HG03095 (cell line): ENCODE measurements at regions not wholly inside any gene's neighbourhood (a gene's known extent, or its start where the extent isn't known, plus 50 kb on each side); places are given as distances from the start of the nearest gene placed in this dataset.
"Not testable (repeated sequence)": the region's sequence is repeated elsewhere in the genome, so short reads cannot be mapped to it uniquely, and the experiment has no call there.

Experiments
- ATAC-seq: cut with Tn5 transposase; IDR thresholded peaks from one replicate; pipeline ENCODE4 v1.9.1; 2021; ENCODE audit warnings: moderate library complexity; ENCODE audit not compliant: unreplicated experiment

DNA sequence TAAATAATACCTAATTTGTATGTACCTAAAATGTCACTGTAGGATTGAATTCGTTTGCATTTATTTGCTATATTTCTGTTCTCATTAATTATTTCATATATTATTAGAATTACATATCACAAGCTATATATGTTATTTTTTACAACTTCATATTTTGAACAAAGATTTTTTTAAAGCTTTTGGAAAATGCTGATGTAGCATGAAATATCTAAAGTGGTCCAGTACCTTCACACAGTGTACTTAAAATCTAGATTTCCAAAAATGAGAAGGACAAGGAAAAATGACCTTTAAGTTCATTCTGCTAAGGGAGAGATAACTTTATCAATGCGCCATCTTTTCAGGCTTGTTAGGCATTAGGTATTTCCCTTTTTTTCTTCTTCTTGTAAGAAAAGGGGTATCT, 71.8 kb downstream of the LARP7 start:
- ATAC-seq = no peak

DNA sequence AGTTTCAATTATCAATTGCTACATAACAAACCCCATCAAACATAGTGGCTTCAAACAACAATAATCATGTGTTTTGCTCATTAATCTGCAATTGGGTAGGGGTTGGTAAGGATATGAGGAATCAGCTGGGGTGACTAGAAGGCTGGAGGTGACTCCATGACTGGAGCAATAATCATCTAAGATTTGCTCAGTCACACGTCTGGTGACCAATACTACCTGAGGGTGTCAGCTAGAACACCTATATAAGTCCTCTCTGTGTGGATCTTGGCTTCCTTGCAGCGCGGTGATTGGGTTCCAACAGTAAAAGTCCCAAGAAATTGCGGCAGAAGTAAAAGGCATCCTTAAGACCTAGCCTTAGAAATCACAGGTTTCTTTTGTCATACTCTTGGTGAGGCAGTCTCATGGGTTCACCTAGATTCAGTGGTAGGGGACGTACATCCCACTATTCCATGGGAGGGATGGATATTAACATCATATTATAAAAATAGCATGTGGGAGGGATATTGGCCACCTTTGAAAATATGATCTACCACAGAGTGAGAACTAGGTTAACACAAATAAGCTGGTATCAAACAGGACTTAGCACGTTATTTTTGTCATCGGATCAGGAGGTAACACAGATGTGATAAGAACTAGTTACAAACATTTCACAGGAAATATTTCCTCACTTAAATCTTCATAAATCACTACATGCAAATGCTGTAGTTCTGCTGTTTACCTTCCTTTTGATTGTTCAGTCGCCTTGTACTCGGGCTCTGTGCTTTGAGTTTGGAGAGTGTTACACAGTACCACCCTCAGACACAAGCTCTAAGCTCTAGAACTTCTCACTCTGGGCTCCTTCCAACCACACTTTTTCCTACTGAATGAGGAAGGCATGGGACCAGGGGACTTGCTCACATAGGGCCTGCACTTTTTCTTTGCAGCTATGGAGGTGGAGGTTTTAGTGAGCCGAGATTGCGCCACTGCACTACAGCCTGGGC, 78.3 kb downstream of the LARP7 start:
- no peak for ATAC-seq

DNA sequence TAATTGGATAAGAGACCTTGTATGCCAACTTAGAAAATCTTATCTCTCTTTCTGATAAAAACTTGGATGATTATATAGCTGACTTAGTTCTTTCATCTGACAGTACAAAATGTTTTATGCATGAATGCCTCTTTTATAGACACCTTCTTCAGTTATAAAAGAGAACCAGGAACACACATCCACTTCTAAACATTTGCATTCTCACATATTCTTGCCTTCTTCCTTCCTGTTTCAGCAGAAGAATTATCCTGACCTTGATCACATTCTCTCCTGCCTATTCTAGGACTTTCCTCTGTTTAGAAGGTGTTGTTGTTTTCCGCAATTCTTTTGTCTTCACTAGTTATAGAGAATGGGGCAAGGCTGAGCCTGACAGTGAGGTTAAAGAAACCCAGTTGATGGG, 80.9 kb downstream of the LARP7 start:
- no peak for ATAC-seq

DNA sequence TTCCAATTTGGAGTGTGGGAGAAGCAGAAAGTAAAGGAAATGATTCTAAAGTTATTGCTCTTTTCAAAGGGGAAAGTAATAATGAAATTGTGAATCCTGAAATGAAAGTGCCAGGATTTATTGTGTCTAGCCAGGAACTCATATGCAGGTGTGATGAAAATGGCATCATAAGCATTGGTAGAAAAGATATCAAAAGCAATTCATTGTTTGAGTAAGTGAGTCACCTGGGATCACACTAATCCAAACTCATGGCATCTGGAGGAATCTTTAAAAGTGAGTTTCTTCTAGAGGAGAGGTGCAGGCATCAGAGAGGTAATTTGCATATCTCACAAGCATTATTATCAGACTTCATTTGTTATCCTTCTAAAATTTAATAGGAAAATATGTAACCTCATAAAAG, 84.7 kb downstream of the LARP7 start:
- ATAC-seq = no peak

DNA sequence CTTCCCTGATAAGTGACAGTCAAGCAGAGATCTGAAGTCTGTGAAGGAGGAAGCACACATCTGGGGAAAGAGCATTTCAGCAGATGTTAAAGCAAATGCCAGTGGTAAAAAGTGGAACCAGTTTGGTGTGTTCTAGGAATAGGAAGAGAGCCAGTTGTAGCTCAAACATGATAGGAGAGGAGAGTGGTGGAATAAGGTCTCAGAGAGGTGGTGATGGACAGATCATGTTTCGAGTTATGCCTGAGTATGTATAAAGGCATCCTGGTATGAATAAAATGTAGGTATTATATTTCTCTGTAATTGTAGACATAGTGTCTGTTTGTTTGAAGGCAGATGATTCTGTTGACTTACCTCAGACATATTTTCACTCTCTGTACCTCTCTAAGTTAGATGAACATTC, 89.1 kb downstream of the LARP7 start:
- ATAC-seq = no peak

DNA sequence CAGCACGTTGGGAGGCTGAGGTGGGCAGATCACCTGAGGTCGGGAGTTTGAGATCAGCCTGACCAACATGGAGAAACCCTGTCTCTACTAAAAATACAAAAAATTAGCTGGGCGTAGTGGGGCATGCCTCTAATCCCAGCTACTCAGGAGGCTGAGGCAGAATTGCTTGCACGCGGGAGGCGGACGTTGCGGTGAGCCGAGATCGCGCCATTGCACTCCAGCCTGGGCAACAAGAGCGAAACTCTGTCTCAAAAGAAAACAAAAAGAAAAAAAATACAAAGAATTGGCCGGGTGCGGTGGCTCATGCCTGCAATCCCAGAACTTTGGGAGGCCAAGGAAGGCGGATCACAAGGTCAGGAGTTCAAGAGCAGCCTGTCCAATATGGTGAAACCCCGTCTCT, 90.8 kb downstream of the LARP7 start:
- ATAC-seq = not testable (repeated sequence)

DNA sequence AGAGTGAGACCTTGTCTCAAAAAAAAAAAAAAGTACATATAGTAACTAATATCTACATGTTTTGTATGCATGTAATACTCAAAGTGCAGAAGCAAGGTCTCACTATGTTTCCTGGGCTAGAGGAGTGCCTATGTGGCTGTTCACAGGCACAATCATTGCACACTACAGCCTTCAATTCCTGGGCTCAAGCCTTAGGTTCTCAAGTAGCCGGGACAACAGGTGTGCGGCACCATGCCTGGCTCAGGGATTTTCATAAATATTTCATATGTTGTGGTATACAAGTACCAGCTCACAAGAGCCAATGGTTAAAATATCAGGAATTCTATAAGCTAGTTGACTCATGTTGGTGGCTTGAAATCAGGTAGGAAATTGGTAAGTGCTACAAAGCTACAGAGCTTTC, 94.8 kb downstream of the LARP7 start:
- no peak for ATAC-seq

DNA sequence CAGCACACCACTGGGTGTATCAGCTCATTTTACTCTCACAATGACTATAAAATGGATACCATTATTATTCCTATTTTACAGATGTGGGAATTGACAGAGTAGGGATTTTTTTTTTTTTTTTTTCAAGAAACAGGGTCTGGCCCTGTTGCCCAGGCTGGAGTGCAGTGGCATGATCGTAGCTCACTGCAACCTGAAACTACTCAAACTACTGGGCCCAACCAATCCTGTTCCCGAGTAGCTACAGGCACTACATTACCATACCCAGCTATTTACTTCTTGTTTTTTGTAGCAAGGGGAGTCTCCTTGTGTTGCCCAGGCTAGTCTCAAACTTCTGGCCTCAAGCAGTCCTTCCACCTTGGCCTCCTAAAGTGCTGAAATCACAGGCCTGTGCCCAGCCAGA, 95.2 kb downstream of the LARP7 start:
- no peak for ATAC-seq

DNA sequence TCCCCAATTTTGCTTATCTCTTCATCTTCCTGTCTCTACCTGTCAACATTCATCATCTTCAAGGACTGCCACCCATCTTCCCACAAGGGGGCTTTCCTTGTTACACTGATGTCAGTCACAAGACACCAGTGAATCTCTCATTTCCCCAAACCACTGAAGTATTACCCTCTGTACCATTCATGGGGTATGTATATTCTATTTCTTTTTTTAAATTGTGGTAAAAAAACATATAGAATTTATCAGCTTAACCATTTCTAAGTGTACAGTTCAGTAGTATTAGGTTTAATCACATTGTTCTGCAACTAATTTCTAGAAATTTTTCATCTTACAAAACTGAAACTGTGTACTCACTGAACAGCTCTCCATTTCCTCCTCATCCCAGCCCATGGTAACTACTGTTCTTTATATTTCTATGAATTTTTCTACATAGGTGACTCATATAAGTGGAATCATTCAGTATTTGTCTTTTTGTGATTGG, 98.6 kb downstream of the LARP7 start:
- peak; percentile 70 for ATAC-seq

DNA sequence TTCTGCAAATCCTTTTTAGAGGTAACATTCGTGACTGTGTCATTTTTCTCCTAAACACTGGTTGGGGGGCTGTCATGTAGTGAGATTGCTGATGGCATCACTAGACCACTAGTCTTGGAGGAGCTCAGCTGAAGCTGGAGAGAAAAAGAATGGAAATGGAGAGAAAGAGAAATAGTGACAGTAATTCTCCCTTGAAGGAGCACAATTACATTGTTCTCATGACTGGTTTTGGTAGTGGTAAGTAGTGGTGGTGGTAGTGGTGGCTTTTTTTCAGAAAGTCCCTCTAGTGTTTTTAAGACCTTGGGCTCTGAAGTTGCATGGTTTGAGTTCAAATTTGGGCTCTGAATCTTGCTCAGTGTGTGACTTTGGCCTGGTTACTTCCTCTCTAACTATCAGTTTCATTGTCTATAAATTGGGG, 99.8 kb downstream of the LARP7 start:
- ATAC-seq = peak; percentile 49

DNA sequence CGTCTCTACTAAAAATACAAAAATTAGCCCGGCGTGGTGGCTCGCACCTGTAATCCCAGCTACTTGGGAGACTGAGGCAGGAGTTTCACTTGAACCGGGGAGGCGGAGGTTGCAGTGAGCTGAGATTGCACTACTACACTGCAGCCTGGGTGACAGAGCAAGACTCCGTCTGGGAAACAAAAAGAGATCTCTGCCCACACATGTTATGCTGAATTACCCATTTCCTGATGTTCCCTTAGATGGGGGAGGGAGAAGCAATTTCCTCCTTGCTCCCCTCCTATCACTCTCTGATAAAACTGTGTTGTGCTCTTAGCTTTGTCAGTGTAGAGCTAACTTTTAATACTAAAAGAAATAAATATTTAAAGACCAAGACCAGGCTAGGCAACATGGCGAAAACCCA, 102.5 kb downstream of the LARP7 start:
- no peak for ATAC-seq

DNA sequence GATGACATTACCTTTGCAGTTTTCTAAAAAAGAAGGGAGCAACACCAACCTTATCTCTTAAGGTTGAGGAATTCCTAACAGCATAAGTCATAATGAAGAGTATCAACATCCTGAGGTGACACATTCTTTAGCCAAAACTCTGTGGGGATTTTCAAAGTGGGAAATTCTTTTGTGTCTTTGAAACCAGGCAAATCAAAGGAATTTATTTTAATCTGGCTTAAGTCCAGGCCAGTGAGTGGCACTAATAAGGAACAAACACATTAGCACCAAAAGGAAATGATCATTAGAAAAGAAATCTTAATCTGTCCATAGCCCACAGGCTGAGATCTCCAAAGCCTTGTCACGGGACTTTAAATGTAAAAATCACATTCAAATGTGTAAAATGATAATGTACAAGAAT, 110.1 kb downstream of the LARP7 start:
- no peak for ATAC-seq

DNA sequence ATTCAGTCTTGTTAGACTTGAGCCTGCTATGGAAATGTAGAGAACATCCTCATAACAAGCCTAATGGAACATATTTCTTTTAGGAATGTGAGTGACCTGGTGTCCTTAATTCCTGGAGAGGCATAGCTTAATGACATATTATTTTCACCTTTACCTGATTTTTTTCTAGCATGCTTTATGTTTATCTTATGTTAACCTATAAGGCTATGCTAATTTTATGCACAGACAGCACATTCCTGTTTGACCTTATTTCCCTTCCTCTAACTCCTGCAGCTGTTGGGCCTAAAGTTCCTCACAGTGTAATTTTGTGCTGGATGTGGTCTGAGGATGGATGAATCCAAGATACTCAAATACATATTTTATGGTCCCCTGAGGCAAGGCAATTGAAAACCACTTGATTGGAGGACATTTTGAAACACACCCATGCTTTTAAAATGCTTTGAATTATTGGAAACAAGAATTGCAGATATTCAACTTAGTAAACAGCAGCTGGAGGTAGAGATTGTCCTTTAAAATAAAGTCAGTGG, 111.5 kb downstream of the LARP7 start:
- ATAC-seq = no peak

DNA sequence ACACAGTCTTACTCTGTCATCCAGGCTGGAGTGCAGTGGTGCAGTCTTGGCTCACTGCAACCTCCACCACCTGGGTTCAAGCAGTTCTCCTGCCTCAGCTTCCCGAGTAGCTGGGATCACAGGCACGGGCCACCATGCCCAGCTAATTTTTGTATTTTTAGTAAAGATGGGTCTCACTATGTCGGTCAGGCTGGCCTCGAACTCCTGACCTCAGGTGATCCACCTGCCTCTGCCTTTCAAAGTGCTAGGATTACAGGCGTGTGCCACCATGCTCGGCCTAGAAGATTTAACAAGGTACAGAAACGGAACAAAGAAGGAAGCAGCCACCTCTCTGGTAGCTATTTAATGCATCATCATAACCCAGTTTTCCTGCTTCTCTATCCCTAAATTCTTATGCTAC, 113.8 kb downstream of the LARP7 start:
- ATAC-seq = not testable (repeated sequence)

DNA sequence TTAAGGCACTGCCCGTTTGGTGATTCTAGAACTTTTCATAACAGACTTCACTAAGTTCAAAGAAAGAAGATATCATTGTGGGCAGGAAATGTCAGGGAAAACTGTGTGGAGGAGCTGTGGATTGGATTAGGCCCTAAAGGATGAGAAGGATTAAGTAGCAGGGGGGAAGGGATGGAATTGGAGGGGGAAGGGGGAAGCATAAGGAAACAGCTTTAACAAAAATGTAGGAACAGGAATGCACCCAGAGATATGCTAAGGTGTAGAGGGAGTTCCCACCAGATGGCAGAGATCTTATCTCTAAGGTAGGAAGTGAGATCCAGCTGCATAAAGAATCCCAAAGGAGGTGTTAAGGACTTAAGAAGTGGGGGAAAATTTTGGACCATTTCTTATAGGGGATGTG, 114.5 kb downstream of the LARP7 start:
- ATAC-seq = no peak

DNA sequence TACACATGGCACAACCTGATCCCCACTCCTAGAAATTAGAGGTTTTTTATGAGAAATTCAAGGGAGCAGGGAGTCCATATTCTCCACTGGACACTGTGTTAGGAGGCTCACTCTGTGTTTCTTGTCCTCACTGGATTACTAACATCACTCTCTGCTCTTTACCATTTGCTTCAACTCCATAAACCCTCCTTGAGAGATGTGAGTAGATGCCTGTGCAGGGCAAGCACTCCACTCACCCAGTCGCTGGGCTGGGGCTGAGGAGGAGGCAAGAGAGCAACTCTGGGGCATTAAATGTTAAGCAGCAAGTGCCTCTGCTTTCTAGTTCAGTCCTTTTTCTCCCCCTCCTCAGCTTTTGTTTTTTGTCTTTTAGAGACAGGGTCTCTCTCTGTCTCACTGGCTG, 115.1 kb downstream of the LARP7 start:
- no peak for ATAC-seq

DNA sequence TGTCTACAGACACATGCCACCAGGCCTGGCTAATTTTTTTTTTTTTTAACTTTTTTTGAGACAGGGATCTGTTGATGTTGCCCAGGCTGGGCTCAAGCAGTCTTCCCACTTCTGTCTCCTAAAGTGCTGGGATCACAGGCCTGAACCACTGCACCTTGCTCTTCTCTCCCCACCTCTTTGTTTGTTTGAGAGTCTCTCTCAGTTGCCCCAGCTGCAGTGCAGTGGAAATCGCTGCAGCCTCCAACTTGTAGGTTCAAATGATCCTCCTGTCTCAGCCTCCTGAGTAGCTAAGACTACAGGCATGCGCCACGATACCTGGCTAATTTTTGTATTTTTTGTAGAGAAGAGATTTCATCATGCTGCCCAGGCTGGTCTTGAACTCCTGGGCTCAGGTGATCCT, 115.6 kb downstream of the LARP7 start:
- no peak for ATAC-seq

DNA sequence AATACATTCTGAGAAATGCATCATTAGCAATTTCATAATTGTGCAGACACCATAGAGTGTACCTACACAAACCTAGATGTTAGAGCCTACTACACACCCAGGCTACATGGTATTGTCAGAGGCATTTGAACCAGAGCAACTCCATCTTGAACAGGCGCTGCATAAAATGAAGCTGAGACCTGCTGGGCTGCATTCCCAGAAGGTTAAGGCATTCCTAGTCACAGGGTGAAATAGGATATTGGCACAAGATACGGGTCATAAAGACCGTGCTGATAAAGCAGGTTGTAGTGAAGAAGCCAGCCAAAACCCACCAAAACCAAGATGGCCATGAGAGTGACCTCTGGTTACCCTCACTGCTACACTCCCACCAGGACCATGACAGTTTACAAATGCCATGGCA, 116.4 kb downstream of the LARP7 start:
- ATAC-seq = no peak

DNA sequence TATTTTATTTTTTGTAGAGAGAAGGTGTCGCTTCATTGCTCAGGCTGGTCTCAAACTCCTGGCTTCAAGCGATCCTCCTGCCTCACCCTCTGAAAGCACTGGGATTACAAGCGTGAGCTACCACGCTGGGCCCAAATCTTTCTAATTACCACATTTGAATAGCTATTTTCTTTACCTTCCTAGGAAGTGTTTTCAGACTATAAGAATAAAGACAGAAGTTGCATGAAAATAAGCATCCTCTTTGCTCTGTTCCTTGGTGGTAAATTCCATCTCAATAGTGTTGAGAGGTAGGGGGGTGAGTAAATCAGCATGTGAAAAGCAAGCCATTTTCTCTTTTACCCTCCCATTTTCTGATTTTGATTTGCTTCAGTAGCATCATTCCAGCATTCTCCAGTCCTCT, 122.4 kb downstream of the LARP7 start:
- no peak for ATAC-seq

DNA sequence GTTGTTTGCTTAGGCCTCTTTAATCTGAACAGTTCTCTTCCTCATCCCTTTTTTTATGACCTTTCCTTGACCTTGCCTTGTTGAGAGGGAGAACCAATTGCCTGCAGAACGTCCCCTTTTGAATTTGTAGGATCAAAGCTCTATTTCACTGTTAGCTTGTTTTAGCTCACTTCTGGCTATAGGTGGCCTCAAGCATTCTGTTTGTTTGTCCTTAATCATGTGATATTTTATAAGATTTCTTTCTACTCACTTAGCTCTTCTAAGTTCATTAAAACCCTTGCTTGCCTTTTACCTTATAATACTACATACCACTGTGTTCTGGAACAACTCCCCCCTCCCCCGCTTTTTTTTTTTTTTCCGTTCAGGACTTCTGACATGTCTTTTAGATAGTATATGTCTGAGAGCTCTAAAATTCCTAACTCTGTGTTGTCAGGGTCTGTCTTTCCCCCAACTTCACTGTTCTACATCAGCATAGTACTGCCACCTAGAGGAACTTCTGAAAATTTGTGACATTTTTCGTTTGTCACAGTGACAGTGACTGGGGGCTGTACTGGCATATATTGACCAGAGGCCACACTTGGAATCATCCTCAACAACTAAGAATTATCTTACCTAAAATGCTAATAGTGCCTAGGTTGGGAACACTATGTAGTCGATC, 128.5 kb downstream of the LARP7 start:
- no peak for ATAC-seq

DNA sequence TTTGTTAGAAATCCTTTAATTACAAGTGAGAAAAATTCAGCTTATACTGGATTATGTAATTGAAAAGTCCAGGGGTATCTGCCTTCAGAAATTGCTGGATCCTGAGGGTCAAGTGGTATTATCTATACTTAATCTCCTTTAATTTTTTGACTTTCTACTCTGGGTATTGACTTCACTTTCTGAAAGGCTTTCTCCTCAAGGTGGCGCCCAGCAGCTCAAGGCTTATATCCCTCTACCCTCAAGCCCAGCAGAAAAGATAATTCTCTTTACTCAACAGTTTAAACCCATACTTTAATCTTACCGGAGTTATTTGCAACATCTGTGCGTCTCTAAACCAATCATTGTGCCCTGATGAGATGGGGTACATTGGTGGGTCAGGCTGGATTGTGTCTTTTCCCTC, 129.5 kb downstream of the LARP7 start:
- ATAC-seq = no peak

DNA sequence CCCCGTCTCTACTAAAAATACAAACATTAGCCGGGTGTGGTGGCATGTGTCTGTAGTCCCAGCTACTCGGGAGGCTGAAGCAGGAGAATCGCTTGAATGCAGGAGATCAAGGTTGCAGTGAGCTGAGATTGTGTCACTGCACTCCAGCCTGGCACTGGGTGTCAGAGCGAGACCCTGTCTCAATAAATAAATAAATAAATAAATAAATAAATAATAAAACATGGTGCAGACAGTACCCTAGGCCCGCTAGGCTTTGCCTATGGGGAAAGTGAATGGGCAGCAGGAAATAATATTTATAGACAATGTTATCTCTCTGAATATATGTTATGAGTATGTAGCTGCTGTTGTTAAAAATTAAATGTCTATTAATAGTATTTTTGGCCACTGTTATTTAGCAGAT, 130.4 kb downstream of the LARP7 start:
- no peak for ATAC-seq
